GM10248 (cell line): ENCODE measurements at regions not wholly inside any gene's neighbourhood (a gene's known extent, or its start where the extent isn't known, plus 50 kb on each side); places are given as distances from the start of the nearest gene placed in this dataset.

Source experiments
- CTCF ChIA-PET: fragments of 300-600 bp; sonication (Branson Sonifier 250); formaldehyde crosslinking; extraction: SDS; loops from one replicate; lab custom pipeline; 2021; ENCODE audit warnings: antibody characterized with exemption; lab: Yijun Ruan, JAX
- POLR2A ChIA-PET: fragments of 350-650 bp; sonication (Branson Sonifier 250); formaldehyde crosslinking; extraction: SDS; loops from one replicate; lab custom pipeline; 2020; ENCODE audit warnings: antibody characterized with exemption; lab: Yijun Ruan, JAX
- DNase-seq: peaks from one replicate; pipeline ENCODE4 v3.0.0; 2012; ENCODE audit errors: extremely low spot score
- CTCF ChIP-seq: IDR thresholded peaks from 2 replicates; pipeline ENCODE4 v1.5.1; 2012; ENCODE audit warnings: mild to moderate bottlenecking, low read depth; ENCODE audit errors: extremely low read depth, missing control alignments, control extremely low read depth

GRCh38 chr12:85484387-85484786 is 204.4 kb downstream of the ALX1 start:
- TF ChIP-seq CTCF: no peak
- POLR2A ChIA-PET: no interaction called here
- CTCF ChIA-PET: interaction anchor here (0.9 to 3.0 kb wide), 2 partner anchors 9 to 16 kb away, joined by 3 to 11 read pairs; no protein-coding TSS in a partner anchor
- DNase-seq: no peak

- CTCF ChIA-PET: interaction anchor here (1.0 to 2.1 kb wide), 4 partner anchors 21 to 378 kb away, joined by 3 to 8 read pairs (median 4); no protein-coding TSS in a partner anchor
- no peak for DNase-seq
- TF ChIP-seq CTCF: no peak
- POLR2A ChIA-PET: no interaction called here
Measured at GRCh38 chr12:85489194-85489593, 209.2 kb downstream of the ALX1 start.

- ChIA-PET CTCF (no interaction called here), POLR2A (no interaction called here)
- TF ChIP-seq CTCF: no peak
- DNase-seq: no peak
Measured at GRCh38 chr12:85504164-85504563, 224.1 kb downstream of the ALX1 start.

GRCh38 chr12:85504624-85505023 is 224.6 kb downstream of the ALX1 start:
- TF ChIP-seq CTCF: no peak
- POLR2A ChIA-PET: no interaction called here
- CTCF ChIA-PET: no interaction called here
- DNase-seq: no peak

- ChIA-PET CTCF (no interaction called here), POLR2A (no interaction called here)
- TF ChIP-seq CTCF: no peak
- DNase-seq: no peak
Measured at GRCh38 chr12:85507456-85507855, 227.4 kb downstream of the ALX1 start.

GRCh38 chr12:85509081-85509856 is 229.2 kb downstream of the ALX1 start:
- no peak for TF ChIP-seq CTCF
- ChIA-PET CTCF (interaction anchor here (0.9 to 1.0 kb wide), 2 partner anchors 20 to 358 kb away, joined by 3 to 5 read pairs; no protein-coding TSS in a partner anchor), POLR2A (no interaction called here)
- DNase-seq: no peak
